GM13976 (cell line): ENCODE measurements at regions not wholly inside any gene's neighbourhood (a gene's known extent, or its start where the extent isn't known, plus 50 kb on each side); places are given as distances from the start of the nearest gene placed in this dataset.

Experiments
- DNase-seq: peaks from one replicate; pipeline ENCODE4 v3.0.0; 2012; ENCODE audit warnings: low spot score
- CTCF ChIP-seq: IDR thresholded peaks from 2 replicates; pipeline ENCODE4 v1.5.1; 2012; ENCODE audit warnings: borderline replicate concordance, mild to moderate bottlenecking; ENCODE audit not compliant: insufficient read depth; ENCODE audit errors: extremely low read depth, missing control alignments, control extremely low read depth
- in situ Hi-C: fragments of 300-500 bp; cut with MboI; formaldehyde crosslinking; loops from one replicate; pipeline ENCODE4 v1.12.0; 2022; ENCODE audit warnings: low sequenced_read_pairs, mixed read lengths, inconsistent platforms; ENCODE audit not compliant: unreplicated experiment

GRCh38 chr15:48003441-48003840 lies 117.3 kb upstream of the SLC24A5 start:
- no peak for TF ChIP-seq CTCF
- in situ Hi-C loops, result no loop called here
- DNase-seq, result no peak

DNA sequence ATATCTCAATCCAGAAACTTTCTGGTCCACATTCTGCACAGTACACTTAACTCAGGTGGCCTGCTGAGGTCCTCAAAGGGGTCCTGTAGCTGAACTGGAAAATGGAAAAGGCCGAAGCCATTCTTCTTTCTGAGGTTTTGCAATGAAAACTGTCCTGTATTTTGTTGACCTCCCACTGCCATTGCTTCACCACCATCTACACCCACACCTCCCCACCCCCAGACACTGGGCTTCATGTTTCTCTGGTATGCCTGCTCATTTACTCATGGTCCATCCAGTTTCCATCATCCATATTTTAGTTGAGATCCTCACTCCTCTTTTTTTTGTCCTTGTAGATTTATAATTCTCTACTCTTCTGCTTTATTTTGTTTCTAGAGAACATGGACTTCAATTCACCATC lies 115.7 kb upstream of the SLC24A5 start:
- TF ChIP-seq CTCF, result no peak
- in situ Hi-C loops, result no loop called here
- no peak for DNase-seq

- DNase-seq, result no peak
- TF ChIP-seq CTCF, result no peak
- in situ Hi-C loops, result no loop called here
Measured at GRCh38 chr15:48006031-48006511, 114.7 kb upstream of the SLC24A5 start.

DNA sequence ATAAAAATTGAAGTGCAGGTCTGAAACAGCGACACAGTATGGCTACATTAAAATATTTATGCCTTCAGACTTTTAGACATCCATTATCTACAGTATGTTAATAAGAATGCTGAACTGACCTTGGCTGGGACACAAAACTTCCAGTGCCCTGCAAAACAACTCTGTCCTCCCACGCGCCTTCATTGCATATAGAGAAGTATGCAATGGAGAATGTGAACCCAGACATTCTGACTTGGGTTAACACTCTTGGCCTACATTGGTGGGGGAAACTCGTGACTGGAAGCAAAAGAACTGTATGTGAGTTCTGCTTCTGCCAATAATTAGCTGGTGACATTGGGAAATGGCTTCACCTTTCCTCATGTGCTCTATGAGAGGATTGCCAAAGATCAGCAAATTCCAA lies 110.5 kb upstream of the SLC24A5 start:
- no peak for DNase-seq
- in situ Hi-C loops, result no loop called here
- no peak for TF ChIP-seq CTCF

DNA sequence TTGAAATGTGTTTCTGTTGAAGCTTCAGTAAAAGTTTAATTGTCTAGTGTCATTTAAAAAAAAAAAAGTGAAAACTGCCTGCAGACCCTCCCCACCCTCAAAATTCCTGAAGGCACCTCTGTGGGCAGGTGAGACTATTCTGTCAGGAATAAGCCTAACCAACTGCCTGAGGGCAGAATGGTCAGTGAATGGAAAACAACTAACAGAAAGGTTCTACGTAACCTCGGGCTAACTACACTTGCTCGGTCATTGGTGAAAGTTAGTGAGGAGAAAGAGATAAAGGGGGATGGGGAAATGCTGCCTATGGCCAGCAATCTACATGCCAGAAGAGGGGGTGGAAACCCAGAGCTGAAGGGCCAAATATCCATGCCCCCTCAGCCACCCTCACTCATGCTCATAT lies 108.6 kb upstream of the SLC24A5 start:
- TF ChIP-seq CTCF, result no peak
- no peak for DNase-seq
- in situ Hi-C loops, result no loop called here

DNA sequence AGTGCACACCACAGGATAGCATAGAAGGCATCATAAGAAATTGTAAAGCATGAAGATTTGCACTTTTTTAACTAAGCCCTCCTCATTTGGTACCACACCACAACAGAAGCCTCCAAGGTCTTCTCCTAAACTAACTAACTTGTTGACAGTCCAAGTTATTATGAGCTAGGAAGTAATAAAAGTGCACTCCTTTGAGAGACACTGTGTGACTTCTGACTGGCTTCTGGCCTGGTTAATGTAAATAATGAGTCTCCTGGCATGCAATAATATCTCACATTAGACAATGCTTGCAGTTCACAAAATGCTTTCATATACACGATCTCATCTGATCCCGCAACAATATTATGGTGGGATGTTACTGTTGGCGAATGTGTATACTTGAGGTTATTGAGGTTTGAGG lies 103.9 kb upstream of the SLC24A5 start:
- DNase-seq, result no peak
- no peak for TF ChIP-seq CTCF
- in situ Hi-C loops, result no loop called here

- no peak for DNase-seq
- in situ Hi-C loops, result no loop called here
- no peak for TF ChIP-seq CTCF
Measured at GRCh38 chr15:48017747-48018146, 103.0 kb upstream of the SLC24A5 start.
